COLO668 (cell line): ENCODE measurements at regions not wholly inside any gene's neighbourhood (a gene's known extent, or its start where the extent isn't known, plus 50 kb on each side); places are given as distances from the start of the nearest gene placed in this dataset.
"Not testable (repeated sequence)": the region's sequence is repeated elsewhere in the genome, so short reads cannot be mapped to it uniquely, and the experiment has no call there.

Experiments
- DNase-seq: peaks from one replicate; lab custom pipeline; 2025; ENCODE audit not compliant: unreplicated experiment; lab: John Stamatoyannopoulos, UW

DNA sequence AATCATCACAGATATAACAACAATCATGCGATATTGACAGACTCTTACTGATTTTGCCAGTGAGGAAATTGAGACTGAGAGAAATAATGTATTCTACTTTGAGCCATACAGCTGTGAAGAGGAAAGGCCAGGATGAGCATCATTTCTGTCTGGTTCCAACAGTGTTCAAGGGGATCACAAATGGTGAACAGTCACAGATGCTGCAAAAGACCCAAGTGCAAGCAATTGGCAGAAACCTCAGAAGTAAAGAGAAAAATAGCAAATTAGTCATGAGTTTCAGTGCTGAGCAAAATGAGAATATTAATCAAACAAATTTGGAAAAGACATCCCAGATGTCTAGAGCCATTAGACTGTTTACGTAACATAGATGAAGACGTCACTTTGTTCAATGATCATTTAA is 114.1 kb downstream of the RAB38 start:
- no peak for DNase-seq

DNA sequence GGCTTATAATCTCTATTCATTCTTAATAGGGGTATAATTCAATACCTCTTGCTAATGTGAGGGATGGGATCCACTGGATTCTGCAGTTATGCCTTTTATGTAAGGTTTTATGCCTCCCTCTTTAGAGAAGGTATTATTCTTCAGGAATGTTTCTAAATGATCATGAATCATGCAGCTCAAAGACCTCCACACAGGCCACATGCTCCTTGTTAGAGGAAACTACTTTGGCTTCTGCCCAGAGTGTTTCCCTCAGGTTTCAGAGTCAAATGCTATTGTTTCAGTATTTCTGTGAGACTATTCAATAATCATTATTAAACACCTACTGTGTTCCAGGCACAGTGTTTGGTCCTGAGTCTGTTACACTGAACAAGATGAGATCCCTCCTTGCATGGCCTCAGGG is 115.9 kb downstream of the RAB38 start:
- DNase-seq: no peak

DNA sequence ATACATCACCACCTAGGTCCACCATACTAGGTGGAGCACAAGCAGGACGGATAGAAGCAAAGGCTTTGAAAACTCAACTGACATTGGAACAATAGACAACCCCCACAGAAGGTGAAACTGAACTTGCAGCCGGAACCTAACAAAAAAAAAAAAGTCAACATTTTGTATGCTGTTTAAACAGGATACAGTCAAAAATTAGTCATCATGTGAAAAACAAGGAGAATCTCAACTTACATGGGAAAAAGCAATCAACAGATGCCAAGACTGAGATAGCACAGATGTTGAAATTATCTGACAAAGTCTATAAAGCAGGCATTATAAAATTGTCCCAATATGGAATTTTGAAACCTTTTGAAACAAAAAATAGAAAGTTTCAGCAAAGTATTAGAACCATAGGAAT is 123.8 kb downstream of the RAB38 start:
- DNase-seq: no peak

GRCh38 chr11:88050247-88050646 is 125.0 kb downstream of the RAB38 start:
- no peak for DNase-seq

GRCh38 chr11:88045288-88045687 is 130.0 kb downstream of the RAB38 start:
- not testable (repeated sequence) for DNase-seq

- DNase-seq: not testable (repeated sequence)
These were observed 130.6 kb downstream of the RAB38 start for GRCh38 chr11:88044658-88045057.

GRCh38 chr11:88043149-88043548 is 132.1 kb downstream of the RAB38 start:
- no peak for DNase-seq

DNA sequence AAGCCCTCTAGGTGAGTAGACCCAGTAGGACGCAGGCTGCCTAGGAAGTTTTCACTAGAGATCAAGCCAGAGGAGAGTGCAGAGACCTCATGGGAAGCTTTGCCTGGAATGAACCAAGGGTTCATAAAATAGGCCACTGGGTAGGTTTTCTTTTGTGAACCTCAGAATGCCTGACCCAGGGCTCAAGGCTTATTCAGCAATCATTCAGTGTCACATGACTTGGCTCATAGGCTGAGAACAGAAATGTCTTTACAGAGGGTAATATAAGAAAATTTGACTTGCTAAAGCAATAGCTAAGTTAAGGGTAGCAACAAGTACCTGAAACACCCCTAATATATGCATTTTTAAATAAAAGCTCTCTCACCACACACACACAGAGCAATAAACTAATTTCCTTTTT is 132.6 kb downstream of the RAB38 start:
- no peak for DNase-seq

DNA sequence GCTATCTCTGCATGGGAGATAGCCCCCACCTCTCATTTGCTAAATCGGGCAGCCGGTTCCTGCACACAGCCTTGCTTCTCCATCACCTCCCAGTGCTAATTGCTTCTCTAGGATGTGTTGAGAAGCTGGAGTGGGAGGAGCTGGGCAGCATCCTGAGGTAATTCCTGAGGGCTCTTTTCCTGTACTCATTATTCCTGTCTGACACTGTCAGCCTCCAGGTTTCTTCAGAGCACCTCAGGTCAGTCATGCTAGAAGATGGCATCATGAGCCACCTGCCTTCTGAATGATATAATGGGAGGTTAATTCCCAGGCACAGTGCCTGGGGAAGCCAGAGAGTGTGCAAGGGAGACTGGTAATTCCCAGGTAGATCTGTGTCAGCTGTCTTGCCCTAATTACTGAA is 133.0 kb downstream of the RAB38 start:
- no peak for DNase-seq

- DNase-seq: no peak
These were observed 133.6 kb downstream of the RAB38 start for GRCh38 chr11:88041679-88042078.

DNA sequence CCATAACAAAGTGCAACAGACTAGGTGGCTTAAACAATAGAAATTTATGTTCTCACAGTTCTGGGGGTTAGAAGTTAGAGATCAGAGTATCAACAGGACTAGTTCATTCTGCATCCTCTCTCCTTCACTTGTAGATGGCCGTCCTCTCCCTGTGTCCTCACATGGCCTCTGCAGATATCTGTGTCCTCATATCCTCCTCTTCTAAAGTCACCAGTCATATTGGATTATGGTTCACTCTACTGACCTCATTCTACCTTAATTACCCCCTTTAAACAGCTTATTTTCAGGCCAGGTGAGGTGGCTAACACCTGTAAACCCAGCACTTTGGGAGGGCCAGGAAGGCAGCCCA is 135.1 kb downstream of the RAB38 start:
- DNase-seq: no peak

- DNase-seq: no peak
These were observed 135.6 kb downstream of the RAB38 start for GRCh38 chr11:88039476-88040147.

GRCh38 chr11:88038063-88038462 is 137.2 kb downstream of the RAB38 start:
- DNase-seq: no peak

DNA sequence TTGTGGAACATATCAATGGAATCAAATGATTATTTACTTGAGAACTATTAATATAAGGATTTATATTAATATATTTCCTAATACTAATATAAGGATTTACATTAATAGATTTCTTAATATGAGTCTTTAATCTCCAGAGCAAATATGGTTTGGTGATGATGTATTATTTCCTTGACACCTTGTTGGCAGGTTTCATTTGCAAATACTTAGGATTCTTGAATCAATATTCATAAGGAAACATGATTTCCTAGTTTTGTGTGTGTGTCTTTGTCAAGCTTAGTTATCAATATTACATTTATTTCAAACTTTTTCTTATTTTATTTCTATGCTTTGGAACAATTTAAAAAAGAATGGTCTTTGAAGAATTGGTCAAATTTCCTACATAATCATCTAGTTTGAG is 138.5 kb downstream of the RAB38 start:
- DNase-seq: no peak

DNA sequence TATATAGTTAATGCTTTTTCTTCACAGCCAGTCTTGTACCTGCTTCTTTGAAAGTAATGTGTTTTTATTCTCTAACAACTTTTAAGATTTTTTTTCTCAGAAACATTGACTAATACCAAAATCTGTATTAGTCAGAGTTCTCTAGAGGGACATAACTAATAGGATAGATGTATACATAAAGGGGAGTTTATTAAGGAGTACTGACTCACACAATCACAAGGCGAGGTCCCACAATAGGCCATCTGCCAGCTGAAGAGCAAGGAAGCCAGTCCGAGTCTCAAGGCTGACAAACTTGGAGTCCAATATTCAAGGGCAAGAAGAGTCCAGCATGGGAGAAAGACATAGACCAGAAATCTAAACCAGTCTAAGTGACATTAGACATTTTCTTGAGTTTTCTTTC is 140.0 kb downstream of the RAB38 start:
- DNase-seq: no peak

DNA sequence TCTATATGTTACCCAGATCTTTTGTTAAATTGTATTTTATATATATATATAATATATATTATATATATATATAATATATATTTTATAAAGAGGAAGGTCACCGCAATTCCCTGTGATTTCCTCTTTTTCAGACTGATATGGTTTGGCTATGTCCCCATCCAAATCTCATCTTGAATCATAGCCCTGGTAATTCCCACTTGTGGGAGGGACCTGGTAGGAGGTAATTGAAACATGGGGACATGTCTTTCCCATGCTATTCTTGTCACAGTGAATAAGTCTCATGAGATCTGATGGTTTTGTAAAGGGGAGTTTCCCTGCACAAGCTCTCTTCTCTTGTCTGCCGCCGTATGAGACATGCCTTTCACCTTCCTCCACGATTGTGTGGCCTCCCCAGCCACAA is 157.6 kb downstream of the RAB38 start:
- no peak for DNase-seq

DNA sequence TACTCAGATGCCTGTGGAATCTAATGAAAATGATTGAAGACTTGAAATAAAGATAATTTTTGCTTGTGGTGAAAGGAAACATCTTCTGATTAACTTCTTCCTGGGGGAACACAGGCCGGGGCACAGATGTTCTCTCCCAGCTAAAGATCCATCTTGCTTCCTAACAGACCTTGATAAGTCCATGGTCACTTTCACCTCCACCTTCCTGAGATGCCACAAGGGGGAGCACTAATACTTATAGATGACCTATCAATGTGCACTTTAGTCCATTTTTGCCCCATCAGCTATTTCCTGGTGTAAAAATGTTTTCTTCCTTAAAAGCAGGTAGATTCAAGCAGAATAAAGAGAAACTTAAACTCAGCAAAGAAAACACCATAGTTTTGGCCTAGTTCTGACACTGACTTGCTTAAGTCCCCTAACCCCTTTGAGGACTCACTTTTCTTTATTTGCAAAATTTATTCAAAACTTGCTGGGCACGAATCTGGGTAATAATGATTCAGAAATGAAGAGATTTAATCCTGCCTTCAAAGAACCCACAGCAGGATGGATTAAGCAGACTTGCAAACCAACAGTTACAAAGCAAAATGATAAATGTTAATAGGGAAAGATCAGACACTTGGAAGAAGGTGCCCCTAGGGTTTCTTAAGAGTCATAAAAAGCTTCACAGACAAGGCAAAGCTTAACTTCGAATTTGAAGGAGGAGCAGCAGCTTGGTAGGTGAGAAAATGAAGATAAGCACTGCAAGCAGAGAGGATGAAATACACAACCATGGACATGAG is 158.7 kb downstream of the RAB38 start:
- DNase-seq: peak; percentile 46

DNA sequence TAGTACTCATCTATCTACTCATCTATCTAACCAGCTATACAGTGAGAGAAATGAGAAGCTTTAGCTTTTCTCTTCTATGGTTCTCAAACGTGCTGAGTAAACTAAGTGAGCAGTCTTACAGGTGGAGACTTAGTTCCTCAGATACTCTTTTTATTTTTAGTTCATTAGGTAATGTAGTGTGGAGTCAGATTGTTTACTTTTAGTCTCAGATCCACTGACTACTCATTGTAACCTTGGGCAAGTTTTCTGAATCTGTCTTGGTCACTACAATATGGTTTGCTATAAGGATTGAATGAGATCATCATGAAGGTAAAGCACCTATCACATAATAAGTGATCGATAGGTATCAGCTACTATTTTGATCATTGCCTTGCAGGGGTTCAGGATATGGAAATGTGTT is 160.1 kb downstream of the RAB38 start:
- DNase-seq: no peak

DNA sequence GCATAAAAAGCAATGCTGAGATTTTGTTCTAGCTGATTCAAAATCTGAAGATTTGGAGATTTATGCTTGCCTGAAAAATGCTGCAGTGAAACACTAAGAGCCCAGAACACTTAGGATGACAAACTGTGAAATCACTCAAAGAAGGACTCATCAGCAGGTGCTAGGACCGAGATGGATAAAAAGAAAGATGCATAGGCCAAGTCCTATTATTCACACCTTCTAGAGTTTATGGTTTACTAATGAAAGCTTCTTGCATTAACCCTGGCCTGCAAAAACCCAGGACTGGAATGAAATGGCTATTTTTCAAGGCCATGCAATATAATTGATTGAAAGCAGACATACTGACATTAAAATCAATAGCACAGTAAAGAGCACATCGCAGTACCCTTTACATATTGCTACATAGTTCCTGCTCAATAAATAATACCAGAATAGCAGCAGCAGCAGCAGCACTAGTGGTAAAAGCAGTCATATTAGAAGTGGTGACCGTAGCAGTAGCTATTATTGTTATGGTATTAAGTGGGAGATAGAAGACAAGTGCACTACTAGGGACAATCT is 161.7 kb downstream of the RAB38 start:
- no peak for DNase-seq

DNA sequence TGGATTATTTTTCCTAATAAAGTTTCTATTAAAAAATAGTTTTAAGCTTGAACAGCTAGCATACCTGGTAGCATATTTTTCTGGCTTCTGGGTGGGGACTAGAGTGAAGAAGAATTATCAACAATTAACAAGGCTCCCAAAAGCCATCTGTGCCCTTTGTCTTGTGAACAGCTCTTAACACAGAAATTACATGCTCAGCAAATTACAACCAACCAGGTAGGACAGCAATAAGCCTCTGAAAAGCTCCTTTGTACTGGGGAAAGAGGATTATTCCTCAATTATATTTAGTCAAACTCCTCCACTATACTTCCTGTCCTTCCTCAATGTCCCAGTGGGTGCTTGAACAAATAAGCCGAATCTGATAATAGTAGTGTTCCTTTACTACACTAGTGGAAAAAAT is 162.8 kb downstream of the RAB38 start:
- no peak for DNase-seq

- no peak for DNase-seq
These were observed 199.2 kb downstream of the RAB38 start for GRCh38 chr11:87976009-87976408.

- DNase-seq: no peak
These were observed 200.4 kb downstream of the RAB38 start for GRCh38 chr11:87974797-87975196.

GRCh38 chr11:87972133-87972532 is 203.1 kb downstream of the RAB38 start:
- no peak for DNase-seq
